Esophagus squamous epithelium (tissue), 4 donors: ENCODE measurements at regions not wholly inside any gene's neighbourhood (a gene's known extent, or its start where the extent isn't known, plus 50 kb on each side); places are given as distances from the start of the nearest gene placed in this dataset.

ENCODE experiments used
- CTCF ChIP-seq, 6 experiments: fragments of 450-650 bp in 4 of 6; fragments of 200-600 bp in 2 of 6; sonication (generic) in 2 of 6; IDR thresholded peaks; one replicate each; pipeline ENCODE4 v1.5.1; 2016 to 2019; ENCODE audit warnings: antibody characterized with exemption in 6 of 6, mild to moderate bottlenecking in 4 of 6, moderate library complexity in 4 of 6
- POLR2A ChIP-seq, 4 donors: fragments of 450-650 bp; IDR thresholded peaks; one replicate each; pipeline ENCODE4 v1.6.1; 2017; ENCODE audit warnings: antibody characterized with exemption in 4 of 4, mild to moderate bottlenecking in 4 of 4, moderate library complexity in 3 of 4

GRCh38 chr21:38948377-38949069 is 142.8 kb downstream of the ETS2 start:
- no peak for TF ChIP-seq CTCF (IDR thresholded peaks at IDR 0.05)
- no peak for TF ChIP-seq POLR2A (IDR thresholded peaks at IDR 0.05)
